ENCODE measurements at regions not wholly inside any gene's neighbourhood (a gene's known extent, or its start where the extent isn't known, plus 50 kb on each side); places are given as distances from the start of the nearest gene placed in this dataset.

DNA sequence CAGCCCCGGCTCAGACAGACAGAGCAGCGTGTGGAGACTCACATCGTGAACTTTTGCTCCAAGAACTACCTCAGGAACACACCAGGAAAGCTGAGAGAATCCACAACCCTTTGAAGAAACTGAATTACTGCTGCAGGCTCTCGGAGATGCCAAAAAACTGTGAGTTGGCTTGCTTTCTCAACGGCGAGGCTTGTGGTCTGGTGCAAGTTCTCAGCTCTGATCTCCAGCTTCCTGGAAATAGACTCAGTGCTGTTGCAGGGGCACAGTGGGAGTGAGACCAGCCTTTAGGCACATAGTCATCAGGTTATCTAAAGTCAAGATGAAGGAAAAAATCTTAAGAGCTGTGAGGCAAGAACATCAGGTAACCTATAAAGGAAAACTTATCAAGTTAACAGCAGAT lies 273.7 kb upstream of the LRATD1 start (continued):
- TF ChIP-seq, protein P1, sequence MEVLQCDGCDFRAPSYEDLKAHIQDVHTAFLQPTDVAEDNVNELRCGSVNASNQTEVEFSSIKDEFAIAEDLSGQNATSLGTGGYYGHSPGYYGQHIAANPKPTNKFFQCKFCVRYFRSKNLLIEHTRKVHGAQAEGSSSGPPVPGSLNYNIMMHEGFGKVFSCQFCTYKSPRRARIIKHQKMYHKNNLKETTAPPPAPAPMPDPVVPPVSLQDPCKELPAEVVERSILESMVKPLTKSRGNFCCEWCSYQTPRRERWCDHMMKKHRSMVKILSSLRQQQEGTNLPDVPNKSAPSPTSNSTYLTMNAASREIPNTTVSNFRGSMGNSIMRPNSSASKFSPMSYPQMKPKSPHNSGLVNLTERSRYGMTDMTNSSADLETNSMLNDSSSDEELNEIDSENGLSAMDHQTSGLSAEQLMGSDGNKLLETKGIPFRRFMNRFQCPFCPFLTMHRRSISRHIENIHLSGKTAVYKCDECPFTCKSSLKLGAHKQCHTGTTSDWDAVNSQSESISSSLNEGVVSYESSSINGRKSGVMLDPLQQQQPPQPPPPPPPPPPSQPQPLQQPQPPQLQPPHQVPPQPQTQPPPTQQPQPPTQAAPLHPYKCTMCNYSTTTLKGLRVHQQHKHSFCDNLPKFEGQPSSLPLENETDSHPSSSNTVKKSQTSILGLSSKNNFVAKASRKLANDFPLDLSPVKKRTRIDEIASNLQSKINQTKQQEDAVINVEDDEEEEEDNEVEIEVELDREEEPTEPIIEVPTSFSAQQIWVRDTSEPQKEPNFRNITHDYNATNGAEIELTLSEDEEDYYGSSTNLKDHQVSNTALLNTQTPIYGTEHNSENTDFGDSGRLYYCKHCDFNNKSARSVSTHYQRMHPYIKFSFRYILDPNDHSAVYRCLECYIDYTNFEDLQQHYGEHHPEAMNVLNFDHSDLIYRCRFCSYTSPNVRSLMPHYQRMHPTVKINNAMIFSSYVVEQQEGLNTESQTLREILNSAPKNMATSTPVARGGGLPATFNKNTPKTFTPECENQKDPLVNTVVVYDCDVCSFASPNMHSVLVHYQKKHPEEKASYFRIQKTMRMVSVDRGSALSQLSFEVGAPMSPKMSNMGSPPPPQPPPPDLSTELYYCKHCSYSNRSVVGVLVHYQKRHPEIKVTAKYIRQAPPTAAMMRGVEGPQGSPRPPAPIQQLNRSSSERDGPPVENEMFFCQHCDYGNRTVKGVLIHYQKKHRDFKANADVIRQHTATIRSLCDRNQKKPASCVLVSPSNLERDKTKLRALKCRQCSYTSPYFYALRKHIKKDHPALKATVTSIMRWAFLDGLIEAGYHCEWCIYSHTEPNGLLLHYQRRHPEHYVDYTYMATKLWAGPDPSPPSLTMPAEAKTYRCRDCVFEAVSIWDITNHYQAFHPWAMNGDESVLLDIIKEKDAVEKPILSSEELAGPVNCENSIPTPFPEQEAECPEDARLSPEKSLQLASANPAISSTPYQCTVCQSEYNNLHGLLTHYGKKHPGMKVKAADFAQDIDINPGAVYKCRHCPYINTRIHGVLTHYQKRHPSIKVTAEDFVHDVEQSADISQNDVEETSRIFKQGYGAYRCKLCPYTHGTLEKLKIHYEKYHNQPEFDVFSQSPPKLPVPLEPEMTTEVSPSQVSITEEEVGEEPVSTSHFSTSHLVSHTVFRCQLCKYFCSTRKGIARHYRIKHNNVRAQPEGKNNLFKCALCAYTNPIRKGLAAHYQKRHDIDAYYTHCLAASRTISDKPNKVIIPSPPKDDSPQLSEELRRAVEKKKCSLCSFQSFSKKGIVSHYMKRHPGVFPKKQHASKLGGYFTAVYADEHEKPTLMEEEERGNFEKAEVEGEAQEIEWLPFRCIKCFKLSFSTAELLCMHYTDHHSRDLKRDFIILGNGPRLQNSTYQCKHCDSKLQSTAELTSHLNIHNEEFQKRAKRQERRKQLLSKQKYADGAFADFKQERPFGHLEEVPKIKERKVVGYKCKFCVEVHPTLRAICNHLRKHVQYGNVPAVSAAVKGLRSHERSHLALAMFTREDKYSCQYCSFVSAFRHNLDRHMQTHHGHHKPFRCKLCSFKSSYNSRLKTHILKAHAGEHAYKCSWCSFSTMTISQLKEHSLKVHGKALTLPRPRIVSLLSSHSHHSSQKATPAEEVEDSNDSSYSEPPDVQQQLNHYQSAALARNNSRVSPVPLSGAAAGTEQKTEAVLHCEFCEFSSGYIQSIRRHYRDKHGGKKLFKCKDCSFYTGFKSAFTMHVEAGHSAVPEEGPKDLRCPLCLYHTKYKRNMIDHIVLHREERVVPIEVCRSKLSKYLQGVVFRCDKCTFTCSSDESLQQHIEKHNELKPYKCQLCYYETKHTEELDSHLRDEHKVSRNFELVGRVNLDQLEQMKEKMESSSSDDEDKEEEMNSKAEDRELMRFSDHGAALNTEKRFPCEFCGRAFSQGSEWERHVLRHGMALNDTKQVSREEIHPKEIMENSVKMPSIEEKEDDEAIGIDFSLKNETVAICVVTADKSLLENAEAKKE (CRISPR knock-in tag; IDR thresholded peaks at IDR 0.05): no peak
- TF ChIP-seq ZNF114 (CRISPR knock-in tag; IDR thresholded peaks at IDR 0.05) (no peak), CTCF (conservative IDR thresholded peaks at IDR 0.05; ENCODE audit: low read depth in 2 of 2) (no peak)

DNA sequence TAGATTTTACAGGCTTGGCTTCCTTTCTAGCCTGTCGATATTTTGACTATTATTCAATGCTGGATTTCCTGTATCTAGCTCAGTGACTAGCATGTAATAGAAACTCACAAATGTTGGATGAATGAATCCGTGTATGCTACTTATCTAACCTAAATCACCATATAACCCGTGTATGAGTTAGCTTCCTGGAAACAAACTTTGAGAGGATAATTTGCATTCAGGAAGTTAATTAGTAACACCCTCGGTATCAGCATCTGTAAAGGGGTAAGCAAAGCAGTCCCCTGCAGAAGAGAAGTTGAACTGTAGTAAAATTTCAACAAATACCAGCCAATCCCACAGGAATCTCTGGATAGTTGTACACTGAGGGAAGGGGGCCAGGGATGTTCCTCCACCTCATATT lies 269.4 kb upstream of the LRATD1 start:
- H3K9me3 Mint-ChIP-seq: peaks cover 13% of the 10 kb centered on the region
- no peaks in the 10 kb centered on the region for H3K27me3 Mint-ChIP-seq (ENCODE audit: insufficient read depth, low read depth, poor library complexity)
- Histone ChIP-seq H3K36me3 (ENCODE audit: insufficient read depth) (no peaks in the 10 kb centered on the region), H3K4me2 (no peak overlapping the region), H3K27me3 (ENCODE audit: insufficient read depth) (no peaks in the 10 kb centered on the region), H2AFZ (no peak overlapping the region), H3F3A (replicated peaks; ENCODE audit: low read depth) (no peaks in the 10 kb centered on the region), H4K20me1 (replicated peaks; ENCODE audit: insufficient read depth) (no peaks in the 10 kb centered on the region), H3K9me2 (ENCODE audit: insufficient read depth) (no peaks in the 10 kb centered on the region), H3K27ac (ENCODE audit: low read depth) (no peak overlapping the region), H3K4me3 (no peak overlapping the region), H3K79me2 (replicated peaks; ENCODE audit: insufficient read depth) (no peaks in the 10 kb centered on the region), H3K4me1 (ENCODE audit: insufficient read depth) (no peaks in the 10 kb centered on the region)
- H3K36me3 Mint-ChIP-seq (ENCODE audit: low read depth): peaks cover 19% of the 10 kb centered on the region
- H3K4me1 Mint-ChIP-seq: no peaks in the 10 kb centered on the region
- no peak overlapping the region for H3K27ac Mint-ChIP-seq
- H3K4me3 Mint-ChIP-seq: no peak overlapping the region
- DNase-seq (ENCODE audit: low spot score) (no peak), ATAC-seq (no peak)
- TF ChIP-seq POLR2AphosphoS5 (IDR thresholded peaks at IDR 0.05; ENCODE audit: low read depth) (no peak), ZNF114 (CRISPR knock-in tag; IDR thresholded peaks at IDR 0.05) (no peak), ZNF331 (CRISPR knock-in tag; IDR thresholded peaks at IDR 0.05; ENCODE audit: low read depth) (no peak), EZH2 (IDR thresholded peaks at IDR 0.05; ENCODE audit: low read depth, unreplicated experiment) (no peak), CTCF (conservative IDR thresholded peaks at IDR 0.05; ENCODE audit: low read depth in 2 of 2) (no peak), NANOG (IDR thresholded peaks at IDR 0.05; ENCODE audit: borderline replicate concordance) (no peak)
